ENCODE measurements at regions not wholly inside any gene's neighbourhood (a gene's known extent, or its start where the extent isn't known, plus 50 kb on each side); places are given as distances from the start of the nearest gene placed in this dataset.

GRCh38 chr7:155190688-155191087 is 107.0 kb upstream of the INSIG1 start:
- TF ChIP-seq CTCF (IDR thresholded peaks at IDR 0.05; ENCODE audit: borderline replicate concordance, extremely low read depth, low read length, poor library complexity, severe bottlenecking): peak; percentile 82
- no peak for TF ChIP-seq EZH2 (IDR thresholded peaks at IDR 0.05; ENCODE audit: borderline replicate concordance, low read depth, low read length, severe bottlenecking)
